ENCODE measurements at regions not wholly inside any gene's neighbourhood (a gene's known extent, or its start where the extent isn't known, plus 50 kb on each side); places are given as distances from the start of the nearest gene placed in this dataset.
A peak's percentile ranks its signal among the peaks of the same experiment; 100 is the strongest.

DNA sequence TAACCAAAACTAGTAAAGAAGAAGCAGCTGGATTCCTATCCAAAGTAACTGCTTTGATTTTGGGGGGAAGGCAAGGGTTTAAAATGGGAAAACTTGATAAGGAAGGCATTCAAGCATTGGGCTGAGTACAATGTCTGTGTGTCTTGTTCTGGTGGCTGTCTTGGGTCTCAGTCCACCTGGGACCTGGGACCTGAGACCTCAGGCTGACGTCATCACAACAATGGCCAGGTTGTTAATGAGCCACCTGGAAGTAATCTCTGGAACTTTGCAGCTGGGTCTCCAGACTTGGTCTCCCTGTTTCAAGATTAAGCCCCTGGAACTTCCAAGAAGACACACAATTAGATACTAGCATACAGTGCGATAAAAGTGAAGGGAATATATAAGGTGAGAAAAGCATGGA lies 157.5 kb downstream of the PIK3R1 start:
- Histone ChIP-seq H3K4me1 (ENCODE audit: low read depth) (peaks cover under 1% of the 10 kb centered on the region), H3K27me3 (no peaks in the 10 kb centered on the region), H3K36me3 (no peaks in the 10 kb centered on the region), H3K9me3 (ENCODE audit: low read depth) (no peaks in the 10 kb centered on the region), H3K4me3 (no peak overlapping the region), H3K27ac (no peak overlapping the region)
- TF ChIP-seq, protein P1, sequence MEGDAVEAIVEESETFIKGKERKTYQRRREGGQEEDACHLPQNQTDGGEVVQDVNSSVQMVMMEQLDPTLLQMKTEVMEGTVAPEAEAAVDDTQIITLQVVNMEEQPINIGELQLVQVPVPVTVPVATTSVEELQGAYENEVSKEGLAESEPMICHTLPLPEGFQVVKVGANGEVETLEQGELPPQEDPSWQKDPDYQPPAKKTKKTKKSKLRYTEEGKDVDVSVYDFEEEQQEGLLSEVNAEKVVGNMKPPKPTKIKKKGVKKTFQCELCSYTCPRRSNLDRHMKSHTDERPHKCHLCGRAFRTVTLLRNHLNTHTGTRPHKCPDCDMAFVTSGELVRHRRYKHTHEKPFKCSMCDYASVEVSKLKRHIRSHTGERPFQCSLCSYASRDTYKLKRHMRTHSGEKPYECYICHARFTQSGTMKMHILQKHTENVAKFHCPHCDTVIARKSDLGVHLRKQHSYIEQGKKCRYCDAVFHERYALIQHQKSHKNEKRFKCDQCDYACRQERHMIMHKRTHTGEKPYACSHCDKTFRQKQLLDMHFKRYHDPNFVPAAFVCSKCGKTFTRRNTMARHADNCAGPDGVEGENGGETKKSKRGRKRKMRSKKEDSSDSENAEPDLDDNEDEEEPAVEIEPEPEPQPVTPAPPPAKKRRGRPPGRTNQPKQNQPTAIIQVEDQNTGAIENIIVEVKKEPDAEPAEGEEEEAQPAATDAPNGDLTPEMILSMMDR (IDR thresholded peaks at IDR 0.05; ENCODE audit: low read depth, low read length) = no peak
- DNase-seq (ENCODE audit: low read depth in 1 of 2, low spot score in 1 of 2) = no peak

DNA sequence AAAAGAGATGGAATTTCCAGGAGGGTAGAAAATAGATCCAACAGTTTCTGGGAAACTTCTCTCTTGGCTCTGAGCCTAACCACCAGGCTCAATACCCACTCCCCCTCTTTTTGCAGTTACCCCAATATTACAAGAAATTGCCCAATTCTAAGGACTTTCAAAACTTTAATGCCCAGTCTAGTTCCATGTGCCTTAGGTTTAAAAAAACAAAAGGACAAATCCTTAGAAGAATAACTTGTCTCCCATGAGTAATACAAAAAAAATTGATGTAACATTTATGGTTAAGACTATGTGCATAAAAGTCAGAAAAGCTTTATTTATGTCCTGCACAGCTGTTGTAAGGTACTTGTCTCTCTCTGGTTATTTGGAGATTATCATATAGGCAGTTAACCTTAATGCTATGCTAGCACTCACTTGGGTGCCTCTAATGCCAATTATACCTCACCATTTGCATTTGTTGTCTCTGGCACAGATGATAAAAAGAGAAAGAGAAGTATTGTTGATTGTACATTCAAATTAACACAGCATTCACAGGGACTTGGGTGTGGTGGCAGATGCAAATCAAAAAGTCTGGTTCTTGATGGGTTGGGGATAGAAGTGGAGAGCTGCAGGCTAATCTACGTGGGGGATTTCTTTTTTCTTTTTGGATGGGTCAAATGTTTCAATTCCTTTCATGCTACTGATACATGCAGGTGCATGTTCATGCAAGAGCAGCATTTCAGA lies 159.4 kb downstream of the PIK3R1 start:
- peak in 1 of 2 donors; percentile 24 for DNase-seq (ENCODE audit: low read depth in 1 of 2, low spot score in 1 of 2)
- Histone ChIP-seq H3K9me3 (ENCODE audit: low read depth) (no peaks in the 10 kb centered on the region), H3K36me3 (no peaks in the 10 kb centered on the region), H3K27ac (no peak overlapping the region), H3K4me3 (no peak overlapping the region), H3K27me3 (no peaks in the 10 kb centered on the region), H3K4me1 (ENCODE audit: low read depth) (peaks cover 4% of the 10 kb centered on the region)
- TF ChIP-seq, protein P1 (IDR thresholded peaks at IDR 0.05; ENCODE audit: low read depth, low read length) = no peak

DNA sequence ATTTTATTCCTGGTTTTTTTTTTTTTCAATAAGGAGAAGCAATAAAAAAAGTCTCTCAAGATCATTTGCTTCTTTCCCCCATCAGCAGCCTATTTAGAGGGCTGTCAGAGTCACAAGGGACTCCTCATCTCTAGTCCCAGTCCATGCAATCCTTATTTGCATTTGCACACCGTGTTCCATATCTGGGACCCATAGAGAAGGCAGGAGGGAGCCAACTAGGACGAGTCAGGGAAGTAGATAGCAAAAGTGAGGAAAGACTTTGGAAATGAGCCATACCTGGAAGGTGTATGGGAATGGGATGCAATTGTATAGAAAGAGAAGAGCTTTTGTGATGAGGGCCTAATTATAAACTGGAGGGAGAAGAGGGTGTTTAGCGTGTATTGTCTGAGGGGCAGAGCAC lies 160.0 kb downstream of the PIK3R1 start:
- H3K9me3 ChIP-seq (ENCODE audit: low read depth) = no peaks in the 10 kb centered on the region
- no peak overlapping the region for H3K27ac ChIP-seq
- H3K4me3 ChIP-seq = no peak overlapping the region
- H3K4me1 ChIP-seq (ENCODE audit: low read depth) = peaks cover 6% of the 10 kb centered on the region
- H3K36me3 ChIP-seq = no peaks in the 10 kb centered on the region
- TF ChIP-seq, protein P1 (IDR thresholded peaks at IDR 0.05; ENCODE audit: low read depth, low read length) = no peak
- DNase-seq (ENCODE audit: low read depth in 1 of 2, low spot score in 1 of 2) = no peak
- H3K27me3 ChIP-seq = no peaks in the 10 kb centered on the region

DNA sequence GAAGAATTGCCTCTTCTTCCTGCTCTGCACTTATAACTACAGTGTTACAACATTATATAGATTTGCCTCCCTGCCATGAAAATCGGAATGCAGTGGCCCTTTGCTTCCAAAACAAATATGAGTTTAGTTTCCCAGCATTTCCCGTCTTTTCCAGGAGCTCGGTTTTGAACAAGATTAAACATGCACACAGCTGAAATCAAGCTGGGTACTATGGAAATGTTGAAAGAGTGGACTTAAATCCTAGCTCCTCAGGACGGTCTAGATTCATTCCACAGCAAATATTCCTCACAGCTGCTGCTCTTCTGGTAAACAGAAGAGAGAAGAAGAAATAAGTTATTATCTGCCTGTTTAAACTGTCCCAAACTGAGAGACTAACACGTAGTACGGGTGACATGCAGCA lies 161.4 kb downstream of the PIK3R1 start:
- Histone ChIP-seq H3K4me3 (no peak overlapping the region), H3K4me1 (ENCODE audit: low read depth) (peaks cover 6% of the 10 kb centered on the region), H3K27ac (no peak overlapping the region), H3K9me3 (ENCODE audit: low read depth) (no peaks in the 10 kb centered on the region), H3K36me3 (no peaks in the 10 kb centered on the region), H3K27me3 (no peaks in the 10 kb centered on the region)
- DNase-seq (ENCODE audit: low read depth in 1 of 2, low spot score in 1 of 2) = peak in 1 of 2 donors; percentile 36
- TF ChIP-seq, protein P1 (IDR thresholded peaks at IDR 0.05; ENCODE audit: low read depth, low read length) = no peak

DNA sequence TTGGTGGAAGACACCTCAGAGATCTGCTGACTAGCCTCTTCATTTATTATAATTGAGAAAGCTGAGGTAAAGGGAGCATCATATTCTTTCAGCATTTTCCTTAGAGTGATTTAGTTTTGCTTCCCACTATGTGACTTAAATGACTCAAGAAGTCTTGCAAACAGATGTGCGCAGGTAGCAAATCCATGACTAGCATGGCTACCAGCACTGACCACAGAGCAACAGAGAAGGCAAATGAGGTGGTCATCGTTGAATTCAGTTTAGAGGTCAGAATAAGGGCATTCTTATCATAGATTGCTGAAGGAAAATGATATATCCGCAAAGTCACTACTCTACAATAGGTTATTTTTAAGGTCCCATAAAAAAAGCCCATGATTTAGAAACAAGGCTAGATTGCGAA lies 162.2 kb downstream of the PIK3R1 start:
- peaks cover 6% of the 10 kb centered on the region for H3K4me1 ChIP-seq (ENCODE audit: low read depth)
- TF ChIP-seq, protein P1 (IDR thresholded peaks at IDR 0.05; ENCODE audit: low read depth, low read length) = no peak
- H3K36me3 ChIP-seq = no peaks in the 10 kb centered on the region
- no peak overlapping the region for H3K4me3 ChIP-seq
- no peak overlapping the region for H3K27ac ChIP-seq
- no peak for DNase-seq (ENCODE audit: low read depth in 1 of 2, low spot score in 1 of 2)
- no peaks in the 10 kb centered on the region for H3K9me3 ChIP-seq (ENCODE audit: low read depth)
- H3K27me3 ChIP-seq = no peaks in the 10 kb centered on the region

All from cardiac muscle cell (in vitro differentiated cells and primary cell).